ENCODE measurements at regions not wholly inside any gene's neighbourhood (a gene's known extent, or its start where the extent isn't known, plus 50 kb on each side); places are given as distances from the start of the nearest gene placed in this dataset.

DNA sequence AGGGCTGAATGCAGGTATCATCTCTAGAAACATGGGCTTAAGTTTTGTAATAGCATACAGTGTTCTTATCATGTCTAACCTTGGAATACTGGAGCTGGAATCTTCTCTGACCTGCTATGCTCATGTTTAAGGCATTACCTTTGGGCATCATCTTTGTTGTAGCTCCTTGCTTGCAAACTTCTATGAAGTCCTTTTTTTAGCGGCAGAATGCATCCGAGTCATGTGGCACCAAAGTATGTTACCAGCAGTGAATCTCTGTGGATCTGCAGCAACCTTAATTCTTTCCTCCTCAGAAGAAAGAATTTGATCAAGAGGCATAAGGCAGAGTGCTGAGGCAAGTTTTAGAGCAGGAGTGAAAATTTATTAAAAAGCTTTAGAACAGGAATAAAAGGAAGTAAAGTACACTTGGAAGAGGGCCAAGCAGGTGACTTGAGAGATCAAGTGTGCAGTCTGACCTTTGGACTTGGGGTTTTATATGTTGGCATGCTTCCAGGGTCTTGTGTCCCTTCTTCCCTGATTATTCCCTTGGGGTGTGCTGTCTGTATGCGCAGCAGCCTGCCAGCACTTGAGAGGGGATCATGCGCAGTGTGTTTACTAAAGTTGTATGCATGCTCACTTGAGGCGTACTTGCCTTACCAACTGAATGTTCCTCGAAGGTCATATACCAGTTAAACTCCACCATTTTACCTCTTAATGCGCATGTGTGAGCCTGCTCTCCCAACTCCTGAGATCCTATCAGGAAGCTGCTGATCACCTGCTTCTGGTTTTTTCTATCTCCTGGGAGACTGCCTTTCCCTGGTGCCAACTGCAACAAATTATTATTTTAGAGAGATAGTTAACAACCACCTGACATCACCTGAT, 115.5 kb downstream of the LACC1 start:
- no peak for TF ChIP-seq POLR2A (IDR thresholded peaks at IDR 0.05; ENCODE audit: low read depth, low read length)
- no peak for TF ChIP-seq POLR2AphosphoS5 (IDR thresholded peaks at IDR 0.05; ENCODE audit: low read depth, low read length)

Measured in GM12892 (cell line).